Neural progenitor cell (in vitro differentiated cells): ENCODE measurements at regions not wholly inside any gene's neighbourhood (a gene's known extent, or its start where the extent isn't known, plus 50 kb on each side); places are given as distances from the start of the nearest gene placed in this dataset.

Experiments
- DNase-seq: peaks from one replicate; pipeline ENCODE4 v3.0.0-alpha.2; 2016; ENCODE audit warnings: low spot score
- H2AFZ ChIP-seq: fragments of 200-600 bp; sonication (generic); replicated peaks from 2 replicates; pipeline ENCODE4 v1.6.1; 2016; ENCODE audit warnings: antibody characterized with exemption
- H3F3A ChIP-seq: fragments of 200-600 bp; sonication (generic); 2 replicates; pipeline ENCODE4 v1.6.1; 2016; ENCODE audit warnings: antibody characterized with exemption, low read depth
- H3K27ac ChIP-seq: fragments of 200-600 bp; sonication (generic); 2 replicates; pipeline ENCODE4 v1.5.1; 2016; ENCODE audit warnings: mild to moderate bottlenecking
- H3K27me3 ChIP-seq: fragments of 200-600 bp; sonication (generic); 2 replicates; pipeline ENCODE4 v1.6.1; 2016; ENCODE audit warnings: mild to moderate bottlenecking, moderate library complexity
- H3K36me3 ChIP-seq: fragments of 200-600 bp; sonication (generic); 2 replicates; pipeline ENCODE4 v1.5.1; 2016
- H3K4me1 ChIP-seq: fragments of 200-600 bp; sonication (generic); 2 replicates; pipeline ENCODE4 v1.6.1; 2016; ENCODE audit warnings: mixed run types
- H3K4me2 ChIP-seq: fragments of 200-600 bp; sonication (generic); 2 replicates; pipeline ENCODE4 v1.6.1; 2016
- H3K4me3 ChIP-seq: fragments of 200-600 bp; sonication (generic); 2 replicates; pipeline ENCODE4 v1.5.1; 2016
- H3K79me2 ChIP-seq: fragments of 200-600 bp; sonication (generic); 2 replicates; pipeline ENCODE4 v1.6.1; 2016; ENCODE audit warnings: low read depth
- H3K9ac ChIP-seq: fragments of 200-600 bp; sonication (generic); 2 replicates; pipeline ENCODE4 v1.6.1; 2016
- H3K9me3 ChIP-seq: fragments of 200-600 bp; sonication (generic); 2 replicates; pipeline ENCODE4 v1.5.1; 2016; ENCODE audit warnings: low read depth
- H4K20me1 ChIP-seq: fragments of 200-600 bp; sonication (generic); 2 replicates; pipeline ENCODE4 v1.6.1; 2016; ENCODE audit warnings: low read depth
- H3K27ac Mint-ChIP-seq: 3 replicates; pipeline ENCODE4 v1.8.0; 2021; ENCODE audit warnings: mixed read lengths
- H3K27me3 Mint-ChIP-seq: 2 replicates; pipeline ENCODE4 v1.8.0; 2022; ENCODE audit warnings: low read depth, mild to moderate bottlenecking, inconsistent platforms, moderate library complexity, mixed read lengths; ENCODE audit not compliant: insufficient read depth
- H3K36me3 Mint-ChIP-seq: 3 replicates; pipeline ENCODE4 v1.8.0; 2021; ENCODE audit warnings: mixed read lengths
- H3K4me1 Mint-ChIP-seq: 3 replicates; pipeline ENCODE4 v1.8.0; 2021; ENCODE audit warnings: mixed read lengths
- H3K4me3 Mint-ChIP-seq: 3 replicates; pipeline ENCODE4 v1.8.0; 2021; ENCODE audit warnings: mild to moderate bottlenecking, moderate library complexity, mixed read lengths
- H3K9me3 Mint-ChIP-seq: 3 replicates; pipeline ENCODE4 v1.8.0; 2020; ENCODE audit warnings: mixed read lengths
- CTCF ChIP-seq: fragments of 200-600 bp; sonication (generic); IDR thresholded peaks from 2 replicates; pipeline ENCODE4 v1.5.1; 2017; ENCODE audit warnings: antibody characterized with exemption, mild to moderate bottlenecking
- EZH2 ChIP-seq: fragments of 200-600 bp; sonication (generic); IDR thresholded peaks from 2 replicates; pipeline ENCODE4 v1.6.1; 2017; ENCODE audit warnings: antibody characterized with exemption, mild to moderate bottlenecking, moderate library complexity
- EZH2phosphoT487 ChIP-seq: fragments of 200-600 bp; sonication (generic); IDR thresholded peaks from 2 replicates; pipeline ENCODE4 v1.6.1; 2017; ENCODE audit warnings: antibody characterized with exemption

GRCh38 chr11:90668502-90668901 lies 445.7 kb upstream of the CHORDC1 start:
- Histone ChIP-seq H3K36me3 (no peaks in the 10 kb centered on the region), H3K4me2 (no peak overlapping the region), H3K4me3 (no peak overlapping the region), H3F3A (no peaks in the 10 kb centered on the region), H4K20me1 (no peaks in the 10 kb centered on the region), H3K4me1 (no peaks in the 10 kb centered on the region), H3K9me3 (no peaks in the 10 kb centered on the region), H3K79me2 (no peaks in the 10 kb centered on the region), H3K27me3 (no peaks in the 10 kb centered on the region), H3K27ac (no peak overlapping the region), H3K9ac (no peak overlapping the region), H2AFZ (no peak overlapping the region)
- no peak for DNase-seq
- Mint-ChIP-seq H3K27me3 (no peaks in the 10 kb centered on the region), H3K4me1 (no peaks in the 10 kb centered on the region), H3K27ac (no peak overlapping the region), H3K36me3 (no peaks in the 10 kb centered on the region), H3K4me3 (no peak overlapping the region), H3K9me3 (no peaks in the 10 kb centered on the region)
- TF ChIP-seq CTCF (no peak), EZH2phosphoT487 (no peak), EZH2 (no peak)

GRCh38 chr11:90661233-90661632 lies 438.4 kb upstream of the CHORDC1 start:
- Histone ChIP-seq H4K20me1 (no peaks in the 10 kb centered on the region), H2AFZ (no peak overlapping the region), H3K27ac (no peak overlapping the region), H3F3A (no peaks in the 10 kb centered on the region), H3K79me2 (no peaks in the 10 kb centered on the region), H3K4me1 (peaks cover 9% of the 10 kb centered on the region), H3K9me3 (no peaks in the 10 kb centered on the region), H3K27me3 (no peaks in the 10 kb centered on the region), H3K4me2 (no peak overlapping the region), H3K36me3 (no peaks in the 10 kb centered on the region), H3K9ac (no peak overlapping the region), H3K4me3 (no peak overlapping the region)
- no peak overlapping the region for H3K27ac Mint-ChIP-seq
- H3K4me1 Mint-ChIP-seq, result no peaks in the 10 kb centered on the region
- no peaks in the 10 kb centered on the region for H3K36me3 Mint-ChIP-seq
- H3K9me3 Mint-ChIP-seq, result no peaks in the 10 kb centered on the region
- no peak overlapping the region for H3K4me3 Mint-ChIP-seq
- TF ChIP-seq EZH2 (no peak), EZH2phosphoT487 (no peak), CTCF (no peak)
- DNase-seq, result no peak
- H3K27me3 Mint-ChIP-seq, result no peaks in the 10 kb centered on the region

- H3K27me3 Mint-ChIP-seq, result peaks cover 2% of the 10 kb centered on the region
- no peak overlapping the region for H3K4me3 Mint-ChIP-seq
- no peak overlapping the region for H3K27ac ChIP-seq
- no peak overlapping the region for H3K4me2 ChIP-seq
- no peaks in the 10 kb centered on the region for H3K36me3 Mint-ChIP-seq
- no peaks in the 10 kb centered on the region for H3K79me2 ChIP-seq
- DNase-seq, result no peak
- H3K27me3 ChIP-seq, result no peaks in the 10 kb centered on the region
- peaks cover 9% of the 10 kb centered on the region for H3K4me1 ChIP-seq
- H3K4me3 ChIP-seq, result no peak overlapping the region
- no peak overlapping the region for H2AFZ ChIP-seq
- H3K4me1 Mint-ChIP-seq, result no peaks in the 10 kb centered on the region
- no peak overlapping the region for H3K9ac ChIP-seq
- H3F3A ChIP-seq, result no peaks in the 10 kb centered on the region
- no peak overlapping the region for H3K27ac Mint-ChIP-seq
- TF ChIP-seq EZH2 (no peak), CTCF (no peak), EZH2phosphoT487 (no peak)
- H3K36me3 ChIP-seq, result no peaks in the 10 kb centered on the region
- no peaks in the 10 kb centered on the region for H3K9me3 Mint-ChIP-seq
- no peaks in the 10 kb centered on the region for H4K20me1 ChIP-seq
- H3K9me3 ChIP-seq, result no peaks in the 10 kb centered on the region
Observed at GRCh38 chr11:90656171-90656570, 433.3 kb upstream of the CHORDC1 start.

GRCh38 chr11:90650153-90650552 lies 427.3 kb upstream of the CHORDC1 start:
- TF ChIP-seq EZH2phosphoT487, result no peak
- no peak for TF ChIP-seq CTCF
- no peak for TF ChIP-seq EZH2
- peaks cover 2% of the 10 kb centered on the region for H3K9me3 Mint-ChIP-seq
- Histone ChIP-seq H3K9ac (no peak overlapping the region), H3K27ac (no peak overlapping the region), H3K4me2 (no peak overlapping the region), H3K4me1 (no peaks in the 10 kb centered on the region), H3K27me3 (no peaks in the 10 kb centered on the region), H4K20me1 (no peaks in the 10 kb centered on the region), H3K4me3 (no peak overlapping the region), H2AFZ (no peak overlapping the region), H3K9me3 (no peaks in the 10 kb centered on the region), H3K79me2 (no peaks in the 10 kb centered on the region), H3F3A (no peaks in the 10 kb centered on the region), H3K36me3 (no peaks in the 10 kb centered on the region)
- H3K27me3 Mint-ChIP-seq, result peaks cover 2% of the 10 kb centered on the region
- no peaks in the 10 kb centered on the region for H3K4me1 Mint-ChIP-seq
- no peak overlapping the region for H3K27ac Mint-ChIP-seq
- no peak for DNase-seq
- H3K4me3 Mint-ChIP-seq, result no peak overlapping the region
- no peaks in the 10 kb centered on the region for H3K36me3 Mint-ChIP-seq
